K562 (cell line): ENCODE measurements at regions not wholly inside any gene's neighbourhood (a gene's known extent, or its start where the extent isn't known, plus 50 kb on each side); places are given as distances from the start of the nearest gene placed in this dataset.

Experiments
- ATF2 ChIP-seq: sonication (generic); formaldehyde crosslinking; IDR thresholded peaks from 2 replicates; pipeline ENCODE4 v1.8.1; 2022; ENCODE audit warnings: missing genetic modification reagents
- CAMTA2 ChIP-seq: fragments of 250-450 bp; sonication (Bioruptor Pico); conservative IDR thresholded peaks from 2 replicates; pipeline ENCODE4 v1.5.1; 2022
- CEBPG ChIP-seq, 3 experiments: fragments of 200-800 bp in 1 of 3; sonication (Bioruptor generic) in 1 of 3; sonication (generic) in 1 of 3; formaldehyde crosslinking in 1 of 3; IDR thresholded peaks in 2 of 3; conservative IDR thresholded peaks in 1 of 3; 2 replicates each; pipeline versions ENCODE4 v1.6.1 to v1.8.0; 2016 to 2022; ENCODE audit warnings: missing compliant biosample characterization in 2 of 3, missing genetic modification characterization in 2 of 3, mild to moderate bottlenecking in 1 of 3, missing genetic modification reagents in 1 of 3
- ELK1 ChIP-seq: sonication (generic); formaldehyde crosslinking; IDR thresholded peaks from 2 replicates; pipeline ENCODE4 v1.8.1; 2022; ENCODE audit warnings: missing genetic modification reagents
- ESRRB ChIP-seq: fragments of 250-450 bp; sonication (Bioruptor Pico); IDR thresholded peaks from 2 replicates; pipeline ENCODE4 v1.5.0; 2020; ENCODE audit warnings: mild to moderate bottlenecking, moderate library complexity, borderline replicate concordance
- EWSR1 ChIP-seq: fragments of 450-650 bp; IDR thresholded peaks from 2 replicates; pipeline ENCODE4 v1.6.1; 2018; ENCODE audit warnings: borderline replicate concordance, mild to moderate bottlenecking, low read depth, moderate library complexity; ENCODE audit not compliant: partially characterized antibody
- HDAC8 ChIP-seq: fragments of 450-650 bp; IDR thresholded peaks from 2 replicates; pipeline ENCODE4 v1.6.1; 2016; ENCODE audit warnings: mild to moderate bottlenecking, missing genetic modification characterization, moderate library complexity, missing compliant biosample characterization
- HLTF ChIP-seq: fragments of 450-650 bp; IDR thresholded peaks from 2 replicates; pipeline ENCODE4 v1.6.1; 2016
- IRF2 ChIP-seq: sonication (generic); formaldehyde crosslinking; IDR thresholded peaks from 2 replicates; pipeline ENCODE4 v1.8.1; 2022; ENCODE audit warnings: mild to moderate bottlenecking, missing genetic modification reagents
- KHSRP ChIP-seq: fragments of 450-650 bp; IDR thresholded peaks from 2 replicates; pipeline ENCODE4 v1.6.1; 2017
- MEF2D ChIP-seq: conservative IDR thresholded peaks from 2 replicates; pipeline ENCODE4 v1.6.1; 2016; ENCODE audit warnings: low read depth, missing genetic modification characterization, missing compliant biosample characterization
- MYNN ChIP-seq, 2 experiments: sonication (generic); formaldehyde crosslinking in 1 of 2; IDR thresholded peaks; 2 replicates each; pipeline versions ENCODE4 v1.5.0 to v1.6.1; 2016 to 2020; ENCODE audit warnings: antibody characterized with exemption in 1 of 2, missing genetic modification reagents in 1 of 2
- NR0B1 ChIP-seq: fragments of 450-650 bp; IDR thresholded peaks from one replicate; pipeline ENCODE4 v1.6.1; 2018; ENCODE audit warnings: mild to moderate bottlenecking, moderate library complexity; ENCODE audit not compliant: partially characterized antibody
- PML ChIP-seq: IDR thresholded peaks from 2 replicates; pipeline ENCODE4 v1.6.1; 2012; ENCODE audit warnings: low read length, inconsistent platforms
- POLR2B ChIP-seq: fragments of 450-650 bp; IDR thresholded peaks from 2 replicates; pipeline ENCODE4 v1.6.1; 2018; ENCODE audit warnings: low read depth; ENCODE audit not compliant: partially characterized antibody
- PURB ChIP-seq: sonication (generic); formaldehyde crosslinking; IDR thresholded peaks from 2 replicates; pipeline ENCODE4 v1.9.0; 2021; ENCODE audit warnings: low read depth, mild to moderate bottlenecking, missing genetic modification reagents
- STAT5A ChIP-seq: IDR thresholded peaks from 2 replicates; pipeline ENCODE4 v1.6.1; 2012; ENCODE audit warnings: low read length, inconsistent platforms, borderline replicate concordance
- TEAD2 ChIP-seq: fragments of 450-650 bp; IDR thresholded peaks from 2 replicates; pipeline ENCODE4 v1.6.1; 2016; ENCODE audit warnings: missing genetic modification characterization, control low read depth, missing compliant biosample characterization
- TRIM28 ChIP-seq: fragments of 450-650 bp; IDR thresholded peaks from 2 replicates; pipeline ENCODE4 v1.6.1; 2017
- ZNF239 ChIP-seq: fragments of 250-450 bp; sonication (Bioruptor Pico); IDR thresholded peaks from 2 replicates; pipeline ENCODE4 v1.4.0; 2020; ENCODE audit warnings: mild to moderate bottlenecking
- ZNF282 ChIP-seq: sonication (generic); formaldehyde crosslinking; IDR thresholded peaks from 2 replicates; pipeline ENCODE4 v1.8.1; 2023; ENCODE audit warnings: missing genetic modification reagents
- ZNF639 ChIP-seq, 2 experiments: fragments of 200-800 bp in 1 of 2; sonication (Bioruptor generic) in 1 of 2; sonication (generic) in 1 of 2; formaldehyde crosslinking in 1 of 2; IDR thresholded peaks in 1 of 2; conservative IDR thresholded peaks in 1 of 2; 2 replicates each; pipeline versions ENCODE4 v1.5.0 to v1.6.1; 2016 to 2020; ENCODE audit warnings: missing compliant biosample characterization in 1 of 2, missing genetic modification characterization in 1 of 2, missing genetic modification reagents in 1 of 2
- ZNF699 ChIP-seq: fragments of 250-450 bp; sonication (Bioruptor Pico); IDR thresholded peaks from 2 replicates; pipeline ENCODE4 v1.8.0; 2021; ENCODE audit warnings: mild to moderate bottlenecking, moderate library complexity; ENCODE audit not compliant: insufficient replicate concordance

- peak; percentile 92; the same call in 1 of the 2 replicates for TF ChIP-seq ELK1 (CRISPR knock-in tag)
- peak; percentile 90; the same call in 1 of the 2 replicates for TF ChIP-seq ZNF282 (CRISPR knock-in tag)
- TF ChIP-seq ESRRB, result no peak
- TF ChIP-seq POLR2B, result no peak
- no peak for TF ChIP-seq HLTF
- no peak for TF ChIP-seq KHSRP
- peak in 1 of 2 experiments; percentile 86; a peak in 1 of 4 replicates for TF ChIP-seq ZNF639 (CRISPR knock-in tag; conservative IDR thresholded peaks at IDR 0.05 in 1 of 2, IDR thresholded peaks at IDR 0.05 in 1 of 2)
- TF ChIP-seq ATF2, result peak; percentile 79; the same call in 1 of the 2 replicates
- no peak for TF ChIP-seq TEAD2
- no peak for TF ChIP-seq PML
- no peak for TF ChIP-seq MEF2D (tag)
- TF ChIP-seq CEBPG (CRISPR knock-in tag; IDR thresholded peaks at IDR 0.05), result 0 out of 2 replicates have a peak, but pooled peaks have one; percentile 6
- TF ChIP-seq CEBPG (tag; conservative IDR thresholded peaks at IDR 0.05 in 1 of 2, IDR thresholded peaks at IDR 0.05 in 1 of 2), result no peak
- 0 out of 2 replicates have a peak, but pooled peaks have one; percentile 9 for TF ChIP-seq PURB (CRISPR knock-in tag)
- TF ChIP-seq STAT5A, result peak; percentile 6; the same call in 1 of the 2 replicates
- no peak for TF ChIP-seq TRIM28
- TF ChIP-seq HDAC8 (tag), result no peak
- TF ChIP-seq EWSR1, result no peak
- TF ChIP-seq ZNF239, result no peak
- peak; percentile 95 for TF ChIP-seq IRF2 (CRISPR knock-in tag)
- no peak for TF ChIP-seq NR0B1
- no peak for TF ChIP-seq MYNN (IDR thresholded peaks at IDR 0.05)
- 0 out of 2 replicates have a peak, but pooled peaks have one; percentile 32 for TF ChIP-seq MYNN (CRISPR knock-in tag; IDR thresholded peaks at IDR 0.05)
- TF ChIP-seq ZNF699 (CRISPR knock-in tag), result no peak
- no peak for TF ChIP-seq CAMTA2
- TF ChIP-seq, all 486 proteins: peak for 11
These were observed 77.1 kb upstream of the GNAZ start (continued) for GRCh38 chr22:22993184-22993583.
